ENCODE measurements at regions not wholly inside any gene's neighbourhood (a gene's known extent, or its start where the extent isn't known, plus 50 kb on each side); places are given as distances from the start of the nearest gene placed in this dataset.

DNA sequence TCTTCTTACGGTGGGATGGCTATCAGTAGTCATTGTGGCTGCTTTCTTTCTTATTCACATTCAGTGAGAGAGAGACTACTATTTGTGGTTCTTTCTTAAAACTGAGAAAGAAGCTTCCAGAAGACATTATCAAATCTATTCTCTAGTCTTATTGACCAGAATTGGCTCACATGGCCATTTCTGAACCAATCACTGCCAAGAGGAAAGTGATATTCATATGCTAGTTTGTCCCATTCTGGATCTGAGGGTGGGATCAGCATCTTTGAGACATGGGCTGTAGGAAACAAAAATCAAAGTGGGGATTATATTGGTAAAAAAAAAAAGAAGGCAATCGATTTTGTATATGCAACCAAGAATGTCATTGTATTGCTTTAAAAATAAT, 106.4 kb upstream of the RASGRP1 start:
- TF ChIP-seq CTCF (IDR thresholded peaks at IDR 0.05; ENCODE audit: low read length) (no peak), EZH2phosphoT487 (IDR thresholded peaks at IDR 0.05; ENCODE audit: low read length) (no peak)

All from MM.1S (cell line).